GM12878 (cell line): ENCODE measurements at regions not wholly inside any gene's neighbourhood (a gene's known extent, or its start where the extent isn't known, plus 50 kb on each side); places are given as distances from the start of the nearest gene placed in this dataset.

Experiments
- ATAC-seq: fragments of 200-7000 bp; cut with Tn5 transposase; 3 replicates; pipeline ENCODE4 v1.9.1; 2020; ENCODE audit warnings: mild to moderate bottlenecking, moderate library complexity
- BruUV-seq: library from RNA; stranded (reverse); fragments of 400-500 nt; replicated peaks from 2 replicates; lab custom pipeline; 2021; lab: Mats Ljungman, UMichigan
- CTCF ChIA-PET: fragments of 300-600 bp; sonication (Branson Sonifier 250); formaldehyde crosslinking; extraction: SDS; loops from one replicate; lab custom pipeline; 2021; ENCODE audit warnings: inconsistent platforms; lab: Yijun Ruan, JAX
- POLR2A ChIA-PET: fragments of 350-600 bp; formaldehyde crosslinking; extraction: SDS; loops from one replicate; lab custom pipeline; 2021; ENCODE audit warnings: inconsistent platforms; lab: Charles Lee
- RAD21 ChIA-PET: fragments of 300-600 bp; sonication (Branson Sonifier 250); formaldehyde crosslinking; loops from one replicate; lab custom pipeline; 2023; ENCODE audit warnings: antibody characterized with exemption; ENCODE audit not compliant: unreplicated experiment; lab: Charles Lee
- SMC1A ChIA-PET: fragments of 300-600 bp; sonication (Branson Sonifier 250); formaldehyde crosslinking; loops from one replicate; lab custom pipeline; 2023; ENCODE audit not compliant: unreplicated experiment, uncharacterized antibody; lab: Charles Lee
- DNase-seq: peaks from one replicate; pipeline ENCODE4 v3.0.0-alpha.2; 2011; ENCODE audit warnings: low read depth, low spot score
- FAIRE-seq: peaks from 3 replicates; lab custom pipeline; 2011; peaks lifted over from hg19 to GRCh38; lab: Jason Lieb, UNC
- H2AFZ ChIP-seq: 2 replicates; pipeline ENCODE4 v1.6.0; 2011; ENCODE audit warnings: low read depth, low read length, control low read depth; ENCODE audit not compliant: control insufficient read depth
- H3K27ac ChIP-seq: 2 replicates; pipeline ENCODE4 v1.5.1; 2011; ENCODE audit warnings: control low read depth; ENCODE audit not compliant: control insufficient read depth, insufficient read depth
- H3K27me3 ChIP-seq, 2 experiments: replicated peaks in 1 of 2; 2 replicates each; pipeline versions ENCODE4 v1.6.0 to v1.6.1; 2011; ENCODE audit warnings: low read length in 1 of 2; ENCODE audit not compliant: control insufficient read depth in 2 of 2, insufficient read depth in 2 of 2
- H3K36me3 ChIP-seq, 2 experiments: 2 replicates each; pipeline ENCODE4 v1.5.1; 2011; ENCODE audit warnings: low read length in 1 of 2; ENCODE audit not compliant: control insufficient read depth in 2 of 2, insufficient read depth in 2 of 2
- H3K4me1 ChIP-seq: 2 replicates; pipeline ENCODE4 v1.6.1; 2011; ENCODE audit warnings: mild to moderate bottlenecking, low read length, moderate library complexity, mixed read lengths; ENCODE audit not compliant: control insufficient read depth, insufficient read depth
- H3K4me2 ChIP-seq: 2 replicates; pipeline ENCODE4 v1.6.0; 2011; ENCODE audit warnings: control low read depth; ENCODE audit not compliant: control insufficient read depth, insufficient read depth
- H3K4me3 ChIP-seq: fragments of 200-600 bp; sonication (generic); 2 replicates; pipeline ENCODE4 v1.5.1; 2016
- H3K79me2 ChIP-seq: 2 replicates; pipeline ENCODE4 v1.6.0; 2011; ENCODE audit warnings: low read length; ENCODE audit not compliant: control insufficient read depth, insufficient read depth
- H3K9ac ChIP-seq: 2 replicates; pipeline ENCODE4 v1.8.0; 2011; ENCODE audit warnings: low read length, control low read depth, mixed read lengths; ENCODE audit not compliant: control insufficient read depth, insufficient read depth
- H3K9me3 ChIP-seq: replicated peaks from 3 replicates; pipeline ENCODE4 v1.5.1; 2011; ENCODE audit warnings: mild to moderate bottlenecking, low read length; ENCODE audit not compliant: control insufficient read depth, insufficient read depth
- H4K20me1 ChIP-seq: 2 replicates; pipeline ENCODE4 v1.6.0; 2011; ENCODE audit not compliant: control insufficient read depth, insufficient read depth
- ATF3 ChIP-seq: IDR thresholded peaks from 2 replicates; pipeline ENCODE4 v1.6.1; 2011; ENCODE audit warnings: low read depth, mild to moderate bottlenecking, low read length, moderate library complexity, borderline replicate concordance; ENCODE audit errors: extremely low read depth
- CREM ChIP-seq: IDR thresholded peaks from 2 replicates; pipeline ENCODE4 v1.6.1; 2014; ENCODE audit warnings: antibody characterized with exemption, low read depth
- FOXK2 ChIP-seq: fragments of 450-650 bp; IDR thresholded peaks from 2 replicates; pipeline ENCODE4 v1.6.1; 2017; ENCODE audit warnings: mild to moderate bottlenecking, moderate library complexity
- GABPA ChIP-seq: IDR thresholded peaks from 2 replicates; pipeline ENCODE4 v1.6.1; 2014; ENCODE audit warnings: antibody characterized with exemption, low read depth, mild to moderate bottlenecking, inconsistent platforms
- HDAC6 ChIP-seq: fragments of 200-600 bp; sonication (generic); IDR thresholded peaks from one replicate; pipeline ENCODE4 v1.8.0; 2017; ENCODE audit warnings: antibody characterized with exemption; ENCODE audit not compliant: unreplicated experiment
- MTA3 ChIP-seq: IDR thresholded peaks from 2 replicates; pipeline ENCODE4 v1.6.1; 2012; ENCODE audit warnings: low read length, inconsistent platforms, borderline replicate concordance
- NRF1 ChIP-seq: conservative IDR thresholded peaks from 2 replicates; pipeline ENCODE4 v1.6.1; 2011; ENCODE audit warnings: mild to moderate bottlenecking, low read depth, low read length, improper control_type of control experiment
- PML ChIP-seq: IDR thresholded peaks from 2 replicates; pipeline ENCODE4 v1.6.1; 2012; ENCODE audit warnings: low read length, inconsistent platforms
- POLR2AphosphoS2 ChIP-seq: IDR thresholded peaks from 2 replicates; pipeline ENCODE4 v1.6.1; 2011; ENCODE audit warnings: low read depth, mild to moderate bottlenecking, low read length, improper control_type of control experiment, moderate library complexity
- USF2 ChIP-seq: IDR thresholded peaks from 2 replicates; pipeline ENCODE4 v1.6.1; 2011; ENCODE audit warnings: low read depth, low read length, improper control_type of control experiment, borderline replicate concordance
- ZBTB40 ChIP-seq: fragments of 450-650 bp; IDR thresholded peaks from 2 replicates; pipeline ENCODE4 v1.6.1; 2016; ENCODE audit warnings: mild to moderate bottlenecking, moderate library complexity, borderline replicate concordance
- WGBS: methylation state at CpG from one replicate; pipeline ENCODE4 v1.1.6; 2016; ENCODE audit warnings: low lambda C conversion rate; ENCODE audit not compliant: insufficient replicate concordance, insufficient coverage; ENCODE audit errors: missing lambda C conversion rate; 5-methylcytosine and 5-hydroxymethylcytosine counted together
- in situ Hi-C: fragments of 300-500 bp; cut with MboI; formaldehyde crosslinking; loops from 9 replicates; pipeline ENCODE4 v1.14.3; 2018; ENCODE audit warnings: mixed read lengths
- intact Hi-C: fragments of 100-400 bp; cut with micrococcal nuclease; formaldehyde crosslinking; loops from one replicate; pipeline ENCODE4 v1.14.2; 2022; ENCODE audit not compliant: unreplicated experiment

- RAD21 ChIA-PET = no interaction called here
- intact Hi-C loops (no loop called here), in situ Hi-C loops (no loop called here)
- H3K27ac ChIP-seq = no peak overlapping the region
- BruUV-seq = no TSS peak
- H4K20me1 ChIP-seq = no peaks in the 10 kb centered on the region
- WGBS = 0% methylated on average over 1 of the region's 1 CpG
- no peaks in the 10 kb centered on the region for H3K4me1 ChIP-seq
- H3K36me3 ChIP-seq = no peaks in the 10 kb centered on the region
- H3K79me2 ChIP-seq = no peaks in the 10 kb centered on the region
- POLR2A ChIA-PET = no interaction called here
- DNase-seq (no peak), FAIRE-seq (no peak), ATAC-seq (no peak)
- SMC1A ChIA-PET = no interaction called here
- H3K4me2 ChIP-seq = no peak overlapping the region
- H2AFZ ChIP-seq = no peak overlapping the region
- TF ChIP-seq HDAC6 = no peak
- TF ChIP-seq CREM = no peak
- no peak for TF ChIP-seq ATF3
- no peak for TF ChIP-seq USF2
- no peak for TF ChIP-seq PML
- no peak overlapping the region for H3K9ac ChIP-seq
- H3K4me3 ChIP-seq = no peak overlapping the region
- no peaks in the 10 kb centered on the region for H3K9me3 ChIP-seq
- H3K27me3 ChIP-seq = no peaks in the 10 kb centered on the region
- CTCF ChIA-PET = no interaction called here
Measured at GRCh38 chr14:27267876-27268275, 670.0 kb upstream of the NOVA1 start.

- Histone ChIP-seq H3K79me2 (no peaks in the 10 kb centered on the region), H3K4me1 (no peaks in the 10 kb centered on the region), H3K9me3 (no peaks in the 10 kb centered on the region), H2AFZ (no peak overlapping the region), H3K27ac (no peak overlapping the region), H3K36me3 (no peaks in the 10 kb centered on the region), H4K20me1 (no peaks in the 10 kb centered on the region), H3K27me3 (no peaks in the 10 kb centered on the region), H3K4me2 (no peak overlapping the region), H3K4me3 (no peak overlapping the region), H3K9ac (no peak overlapping the region)
- WGBS = 17% methylated on average over 6 of the region's 6 CpGs
- no TSS peak for BruUV-seq
- POLR2A ChIA-PET = no interaction called here
- no peak for DNase-seq
- RAD21 ChIA-PET = no interaction called here
- FAIRE-seq = no peak
- in situ Hi-C loops = no loop called here
- intact Hi-C loops = no loop called here
- SMC1A ChIA-PET = no interaction called here
- CTCF ChIA-PET = interaction anchor here (0.7 kb wide), 1 partner anchor 31 kb away, joined by 3 read pairs; no protein-coding TSS in a partner anchor
- no peak for ATAC-seq
- TF ChIP-seq FOXK2 = no peak
- TF ChIP-seq POLR2AphosphoS2 = no peak
- TF ChIP-seq NRF1 = no peak
- TF ChIP-seq ZBTB40 = no peak
- no peak for TF ChIP-seq GABPA
- no peak for TF ChIP-seq MTA3
Measured at GRCh38 chr14:27270716-27271115, 672.9 kb upstream of the NOVA1 start.
